Effector CD8-positive, alpha-beta T cell (primary cell): ENCODE measurements at regions not wholly inside any gene's neighbourhood (a gene's known extent, or its start where the extent isn't known, plus 50 kb on each side); places are given as distances from the start of the nearest gene placed in this dataset.

Source experiments
- DNase-seq: peaks from one replicate; lab custom pipeline; 2025; lab: John Stamatoyannopoulos, UW

DNA sequence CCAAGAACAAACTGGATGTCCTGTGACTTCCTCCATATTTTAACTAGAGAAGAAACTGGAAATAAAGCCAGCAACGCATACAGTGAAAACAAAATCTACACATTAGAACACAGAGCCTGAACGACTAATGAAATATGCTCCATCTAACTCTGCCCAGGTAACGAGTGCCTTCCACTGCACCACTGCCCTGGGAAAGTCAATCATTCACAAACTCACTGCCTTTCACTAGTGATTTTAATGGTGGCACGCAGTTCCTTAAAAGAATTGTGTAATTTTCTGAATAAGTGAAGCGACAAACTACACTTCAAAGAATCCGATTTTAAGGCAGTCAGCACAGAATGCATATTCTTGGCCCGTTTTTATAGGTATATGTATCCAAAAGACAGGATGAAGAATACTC is 416.0 kb downstream of the SHQ1 start:
- DNase-seq: no peak

DNA sequence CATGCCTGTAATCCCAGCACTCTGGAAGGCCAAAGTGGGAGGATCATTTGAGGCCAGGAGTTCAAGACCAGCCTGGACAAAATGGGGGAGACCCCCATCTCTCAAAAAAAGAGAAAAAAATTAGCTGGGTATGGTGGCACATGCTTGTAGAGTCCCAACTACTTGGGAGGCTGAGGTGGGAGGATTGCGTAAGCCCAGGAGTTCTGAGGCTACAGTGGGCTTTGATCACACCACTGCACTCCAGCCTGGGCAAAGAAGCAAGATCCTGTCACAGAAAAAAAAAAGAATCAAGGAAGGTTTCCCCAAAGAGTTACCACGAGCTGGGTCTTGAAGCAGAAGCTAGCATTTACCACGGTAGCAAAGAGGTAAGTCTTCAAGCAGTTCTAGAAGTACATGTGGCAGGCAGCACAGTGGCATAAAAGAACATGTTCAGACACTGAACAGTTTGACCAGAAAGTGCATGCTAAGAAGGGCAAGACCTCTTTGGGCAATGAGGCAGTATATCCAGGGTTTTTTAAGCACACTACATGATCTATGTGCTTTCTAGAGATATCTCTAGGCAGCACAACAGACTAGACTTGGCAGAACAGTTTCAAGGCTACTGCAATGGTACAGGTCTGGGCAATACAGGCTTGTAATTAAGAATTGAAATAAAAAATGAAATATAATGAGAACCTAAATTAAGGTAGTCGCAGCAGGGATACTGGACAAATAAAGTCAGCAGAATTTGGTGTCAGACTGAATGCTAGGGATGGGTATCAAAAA is 418.5 kb downstream of the SHQ1 start:
- no peak for DNase-seq

DNA sequence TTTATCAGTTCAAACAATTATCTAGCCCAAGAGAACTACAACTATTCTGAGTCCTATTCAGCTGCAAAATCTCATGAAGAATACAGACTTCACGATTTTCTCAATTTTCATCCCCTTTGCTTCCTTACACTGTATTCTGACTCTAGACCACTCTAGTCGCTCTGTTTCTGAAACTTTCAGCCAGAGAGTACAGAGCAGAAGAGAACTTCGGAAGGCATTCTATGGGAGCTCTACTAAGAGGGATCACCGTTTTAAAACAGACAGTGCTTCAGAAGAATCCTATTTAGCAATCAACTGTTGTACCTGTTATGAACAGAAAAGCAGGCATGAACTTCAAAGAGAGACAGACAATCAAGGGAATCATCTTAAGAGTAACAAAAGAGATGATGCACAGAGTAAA is 419.4 kb downstream of the SHQ1 start:
- DNase-seq: no peak

DNA sequence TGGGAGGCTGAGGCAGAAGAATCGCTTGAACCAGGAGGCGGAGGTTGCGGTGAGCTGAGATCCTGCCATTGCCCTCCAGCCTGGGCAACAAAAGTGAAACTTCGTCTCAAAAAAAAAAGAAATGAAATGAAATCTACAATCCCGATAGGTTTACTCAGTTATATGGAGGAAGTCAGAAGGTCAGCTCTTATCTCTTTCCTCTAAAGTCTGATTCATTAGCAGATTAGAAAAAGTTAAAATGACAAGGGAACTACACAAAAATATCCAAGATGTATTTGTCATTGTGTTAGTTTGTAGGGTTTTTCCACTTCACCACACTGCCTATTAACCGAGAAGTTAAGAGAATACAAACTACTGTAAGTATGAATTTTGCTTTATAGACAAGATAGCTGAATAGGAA is 420.6 kb downstream of the SHQ1 start:
- DNase-seq: no peak

DNA sequence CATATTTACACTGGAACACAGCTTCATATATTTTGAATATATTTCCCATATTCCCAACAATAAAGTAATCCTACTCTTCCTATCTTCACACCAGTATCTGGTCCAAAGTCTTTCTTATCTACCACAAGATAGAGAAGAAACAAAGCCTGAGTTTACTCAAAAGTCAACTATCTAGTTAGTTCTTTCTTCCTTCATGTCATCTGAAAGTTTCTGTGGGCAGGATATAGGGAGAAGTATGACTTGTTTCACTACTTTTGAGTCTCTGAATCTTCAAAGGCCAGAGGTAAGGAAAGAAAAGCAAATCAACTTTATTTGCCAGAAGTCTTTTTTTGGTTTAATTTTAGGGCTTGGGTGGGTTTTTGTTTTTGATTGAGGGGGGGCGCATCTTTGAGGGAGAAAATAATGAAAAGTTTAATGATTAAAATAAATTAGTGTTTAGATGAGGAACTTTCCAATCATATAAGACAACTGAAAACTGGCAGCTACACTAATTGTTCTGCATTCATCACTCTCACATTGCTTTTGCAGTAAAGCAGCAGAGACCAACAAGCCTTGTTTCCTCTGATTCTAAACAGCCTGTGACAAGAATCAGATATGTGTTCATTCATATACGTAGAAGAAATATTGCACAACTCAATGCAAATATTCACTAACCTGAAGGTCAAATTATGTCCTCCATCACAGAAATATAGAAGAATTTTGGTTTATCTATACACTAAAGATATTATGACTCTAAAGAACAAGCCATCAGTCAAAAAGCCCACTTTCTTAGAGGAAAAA is 421.4 kb downstream of the SHQ1 start:
- no peak for DNase-seq

DNA sequence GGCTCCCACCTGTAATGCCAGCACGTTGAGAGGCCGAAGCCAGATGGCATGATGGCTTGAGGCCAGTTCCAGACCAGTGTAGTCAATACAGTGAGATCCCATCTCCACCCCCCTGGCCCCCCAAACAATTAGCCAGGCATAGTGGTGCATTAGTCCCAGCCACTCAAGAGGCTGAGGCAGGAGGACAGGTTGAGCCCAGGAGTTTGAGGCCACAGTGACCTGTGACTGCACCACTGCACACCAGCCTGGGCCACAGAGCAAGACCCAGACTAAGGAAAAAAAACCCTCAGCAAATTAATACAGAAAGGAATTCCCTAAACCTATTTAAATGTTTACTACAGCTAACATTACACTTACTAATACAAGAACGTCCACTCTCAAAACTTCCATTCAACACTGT is 424.6 kb downstream of the SHQ1 start:
- no peak for DNase-seq

DNA sequence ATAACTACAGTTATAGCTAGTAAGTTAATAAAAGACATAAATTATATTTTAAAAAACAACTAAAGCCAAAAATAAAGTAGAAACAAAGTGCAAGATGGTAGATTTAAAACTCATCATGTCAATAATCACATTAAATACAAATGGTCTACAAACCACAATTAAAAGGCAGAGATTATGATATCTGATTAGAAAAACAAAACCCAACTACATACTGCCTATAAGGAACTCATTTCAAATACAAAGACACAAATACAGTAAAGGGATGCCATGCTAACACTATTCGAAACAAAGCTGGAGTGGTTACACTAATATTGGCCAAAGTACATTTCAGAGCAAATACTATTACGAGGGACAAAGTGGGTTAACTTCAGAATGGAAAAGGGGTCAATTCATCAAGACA is 426.5 kb downstream of the SHQ1 start:
- no peak for DNase-seq

DNA sequence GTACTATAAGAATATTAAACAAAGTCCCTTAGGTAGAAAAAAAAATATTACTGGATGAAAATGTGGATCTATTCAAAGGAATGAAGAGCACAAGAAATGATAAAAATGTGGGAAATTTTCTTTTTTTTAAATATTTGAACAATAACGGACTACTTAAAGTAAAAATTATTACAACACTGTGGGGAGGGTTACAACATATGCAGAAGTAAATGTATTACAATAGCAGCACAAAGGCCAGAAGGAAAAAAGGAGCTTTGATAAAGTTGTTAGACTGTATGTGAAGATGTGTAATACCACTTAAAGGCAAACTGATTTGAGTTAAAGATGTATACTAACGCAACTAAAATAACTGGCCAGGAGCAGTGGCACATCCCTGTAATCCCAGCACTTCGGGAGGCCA is 427.1 kb downstream of the SHQ1 start:
- DNase-seq: no peak

DNA sequence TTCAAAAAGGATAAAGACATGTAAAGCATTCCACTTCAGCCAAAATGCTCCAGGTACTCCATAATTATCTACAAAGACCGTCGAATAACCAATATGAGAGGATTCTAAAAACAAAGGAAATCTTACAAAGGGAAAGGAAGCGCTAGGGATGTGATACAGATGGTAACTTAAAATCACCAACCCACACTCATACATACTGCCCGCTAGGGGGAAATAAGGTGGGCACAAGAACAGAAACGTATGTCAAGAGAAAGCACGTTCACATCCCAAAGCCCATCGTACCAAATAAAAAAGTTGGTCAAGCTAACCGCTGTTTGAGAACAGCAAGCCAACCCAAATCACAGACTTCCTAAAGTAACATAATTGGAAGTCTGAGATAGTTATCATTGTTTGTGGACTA is 429.4 kb downstream of the SHQ1 start:
- no peak for DNase-seq

DNA sequence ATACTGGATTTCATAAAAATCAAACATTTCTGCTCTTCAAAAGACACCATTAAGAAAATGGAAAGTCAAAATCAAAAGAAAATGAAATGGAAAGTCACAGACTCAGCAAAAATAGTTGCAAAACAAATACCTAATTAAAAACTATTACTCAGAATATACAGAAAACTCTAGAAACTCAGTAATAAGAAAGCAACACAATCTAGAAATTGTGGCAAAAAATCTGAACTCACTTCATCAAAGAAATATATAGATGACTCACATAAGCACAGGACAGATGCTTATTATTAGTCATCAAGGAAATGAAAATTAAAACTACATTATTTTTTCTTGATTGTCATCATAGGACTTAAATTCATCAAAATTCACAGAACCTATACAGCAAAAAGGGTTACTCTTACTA is 430.0 kb downstream of the SHQ1 start:
- no peak for DNase-seq

DNA sequence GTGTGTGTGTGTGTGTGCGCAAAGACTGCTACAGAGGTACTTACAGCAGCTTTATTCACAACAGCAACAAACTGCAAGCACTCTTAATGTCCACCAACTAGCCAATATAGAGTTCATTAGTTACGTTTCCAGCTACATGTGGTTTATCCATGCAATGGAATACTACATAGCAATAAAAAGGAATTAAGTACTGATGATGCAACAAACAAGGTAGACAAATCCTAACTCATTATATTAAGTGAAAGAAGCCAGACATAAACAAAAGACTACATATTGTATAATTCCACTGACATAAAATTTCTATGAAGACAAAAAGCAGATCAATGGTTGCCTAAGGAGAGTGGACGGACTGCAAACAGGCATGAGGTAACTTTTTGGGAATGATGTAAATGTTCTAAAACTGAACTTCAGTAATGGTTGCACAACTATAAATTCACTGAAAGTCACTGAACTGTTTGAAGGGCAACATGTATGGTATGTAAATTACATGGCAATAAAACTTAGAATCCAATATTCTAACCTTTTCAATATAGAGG is 433.7 kb downstream of the SHQ1 start:
- no peak for DNase-seq

DNA sequence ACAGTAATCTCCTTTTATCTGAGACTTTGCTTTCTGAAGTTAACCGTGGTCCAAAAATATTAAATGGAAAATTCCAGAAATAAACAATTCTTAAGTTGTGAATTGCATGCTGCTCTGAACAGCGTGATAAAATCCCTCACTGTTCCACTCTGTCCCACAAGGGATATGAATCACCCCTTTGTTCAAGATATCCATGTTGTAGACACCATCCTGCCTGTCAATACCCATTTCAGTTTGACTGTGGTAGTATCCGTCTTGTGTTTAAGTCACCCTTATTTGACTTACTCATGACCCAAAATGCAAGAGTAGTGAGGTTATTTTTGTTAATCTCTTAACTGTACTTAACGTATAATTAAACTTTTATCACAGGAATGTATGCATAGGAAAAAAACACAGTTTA is 435.0 kb downstream of the SHQ1 start:
- DNase-seq: no peak

DNA sequence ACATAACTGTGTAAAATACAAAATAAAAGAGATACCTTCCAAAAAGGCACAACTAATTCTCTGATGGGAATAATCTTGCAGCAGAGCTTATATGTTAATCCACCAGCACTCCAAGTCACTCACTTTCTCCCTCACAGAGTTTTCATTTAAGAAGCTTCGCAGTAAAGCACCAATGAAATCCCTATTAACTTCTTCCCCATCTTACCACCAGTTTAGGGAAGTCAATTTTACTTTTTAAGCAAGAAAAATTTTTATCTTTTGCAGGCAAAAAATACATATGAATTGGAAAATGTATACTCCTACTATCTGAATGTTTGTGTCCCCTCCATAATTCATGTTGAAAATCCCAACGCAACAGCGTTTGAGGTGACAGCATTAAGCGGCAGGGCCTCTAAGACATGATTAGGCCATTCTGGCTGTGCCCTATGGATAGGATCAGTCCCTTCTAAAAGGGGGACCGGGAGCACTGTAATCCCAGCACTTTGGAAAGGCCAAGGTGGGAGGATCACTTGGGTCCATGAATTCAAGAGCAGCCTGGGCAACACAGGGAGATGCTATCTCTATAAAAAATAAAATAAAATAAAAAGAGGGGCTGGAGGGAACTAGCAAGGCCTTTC is 435.8 kb downstream of the SHQ1 start:
- no peak for DNase-seq

DNA sequence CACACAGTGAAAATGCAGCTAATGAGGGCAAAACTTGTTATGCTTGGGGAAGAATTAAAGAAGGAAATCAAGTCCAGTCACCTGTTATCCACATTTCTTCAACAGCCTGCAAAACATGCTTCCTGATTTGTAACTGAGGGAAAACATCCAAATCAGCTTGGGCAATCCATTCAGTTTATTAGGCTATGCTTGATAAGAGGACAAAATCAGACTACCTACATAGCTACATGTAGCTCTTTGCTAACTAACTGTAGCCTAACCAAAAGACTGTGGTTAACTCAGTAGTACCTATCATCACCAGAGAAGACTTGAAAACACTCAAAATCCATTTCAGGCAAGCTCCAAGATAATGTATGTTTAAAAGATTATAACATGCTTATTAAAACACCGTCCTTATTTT is 436.4 kb downstream of the SHQ1 start:
- no peak for DNase-seq

DNA sequence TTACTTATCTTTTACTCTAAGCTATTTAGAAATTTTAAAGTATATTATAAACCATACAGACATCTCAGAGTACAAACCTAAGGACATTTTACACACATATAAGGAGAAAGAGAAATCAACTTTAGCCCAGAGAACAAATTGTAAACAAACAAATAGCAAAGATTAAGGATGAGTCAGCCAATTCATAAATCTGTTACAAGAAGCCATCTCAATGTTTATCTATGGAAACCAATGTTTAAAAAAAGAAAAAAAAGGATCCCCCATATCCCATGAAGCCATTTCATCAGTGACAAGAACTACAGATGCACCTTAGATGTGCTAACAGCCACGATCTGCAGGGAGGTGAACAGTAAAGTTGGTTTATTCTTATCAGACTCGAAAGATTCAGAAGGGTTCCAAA is 437.1 kb downstream of the SHQ1 start:
- no peak for DNase-seq

DNA sequence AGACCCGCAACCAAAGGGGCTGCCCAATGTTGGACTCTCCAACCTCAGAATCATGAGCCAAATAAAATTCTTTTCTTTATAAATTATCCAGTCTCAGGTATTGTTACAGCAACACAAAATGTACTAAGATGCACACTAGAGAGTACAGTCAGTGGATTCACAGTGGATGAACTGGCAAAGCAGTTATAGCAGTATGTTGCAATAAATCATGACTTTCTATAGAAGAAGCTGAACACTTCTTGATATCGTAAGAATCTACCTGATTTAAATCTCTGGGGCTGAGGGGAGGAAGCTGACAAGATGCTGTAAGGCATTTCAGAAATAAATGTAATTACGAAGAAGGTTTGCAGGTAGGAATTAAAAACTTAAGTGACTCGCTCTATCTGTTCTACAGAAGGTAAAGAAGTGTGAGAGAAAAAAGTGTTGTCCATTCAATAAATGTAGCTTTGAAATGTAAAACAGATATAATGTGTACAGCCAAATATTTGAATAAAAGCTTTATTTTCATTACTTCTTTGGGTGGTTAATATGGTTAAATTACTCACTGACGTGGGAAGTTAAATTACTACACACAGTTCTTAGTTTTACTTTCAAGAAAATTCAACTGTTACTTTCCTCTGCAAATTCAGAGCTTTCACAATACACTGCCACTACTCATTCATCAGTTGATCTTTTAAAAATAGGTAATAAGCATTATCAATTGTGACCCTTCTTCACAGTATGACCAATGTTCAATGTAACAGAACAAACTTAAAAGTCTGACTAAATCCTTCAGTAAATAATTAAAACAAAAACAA is 439.1 kb downstream of the SHQ1 start:
- no peak for DNase-seq

DNA sequence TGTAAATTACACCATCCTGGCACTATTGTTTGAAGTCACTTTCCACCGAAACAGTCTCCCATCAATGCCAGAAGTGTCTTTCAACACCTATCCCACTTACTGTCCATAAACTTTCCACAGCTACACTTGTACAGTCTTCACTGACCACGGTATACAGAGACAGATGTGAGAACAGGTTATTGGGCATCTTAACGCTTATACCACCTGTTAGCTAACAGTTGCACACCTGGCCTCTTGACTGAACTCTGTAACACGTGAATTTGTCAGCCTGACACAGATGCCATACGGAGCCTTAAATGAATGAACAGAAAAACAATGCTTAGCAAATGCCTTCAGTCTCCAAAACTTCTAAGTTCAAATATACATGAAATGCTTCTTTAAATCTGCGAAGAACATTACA is 440.5 kb downstream of the SHQ1 start:
- no peak for DNase-seq

DNA sequence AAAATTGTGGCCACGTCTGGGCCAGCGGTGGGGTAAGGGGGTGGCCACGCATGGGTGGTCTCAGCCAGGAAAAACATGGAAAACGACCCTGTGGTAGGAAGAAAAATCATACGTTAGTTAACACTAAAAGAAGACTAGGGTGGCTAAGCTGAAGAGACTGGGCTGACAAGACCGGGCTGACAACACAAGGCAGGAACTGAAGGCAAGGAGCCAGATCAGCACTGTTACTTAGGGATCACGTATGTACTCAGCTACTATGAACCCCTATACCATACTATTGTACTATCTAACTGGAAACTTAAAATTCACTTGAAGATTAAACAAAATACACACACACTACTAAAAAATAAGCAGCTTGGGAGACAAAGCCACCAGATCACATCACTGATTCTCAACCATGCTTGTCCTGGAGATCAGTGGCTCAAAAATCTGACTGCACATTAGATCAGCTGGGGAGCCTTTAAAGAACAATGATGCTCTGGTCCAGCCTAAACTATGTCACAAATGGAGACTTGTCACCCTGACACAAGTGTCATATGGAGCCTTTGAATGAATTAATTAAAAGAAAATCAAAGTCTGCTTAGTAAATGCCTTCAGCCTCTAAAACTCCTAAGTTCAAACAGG is 442.2 kb downstream of the SHQ1 start:
- DNase-seq: no peak

DNA sequence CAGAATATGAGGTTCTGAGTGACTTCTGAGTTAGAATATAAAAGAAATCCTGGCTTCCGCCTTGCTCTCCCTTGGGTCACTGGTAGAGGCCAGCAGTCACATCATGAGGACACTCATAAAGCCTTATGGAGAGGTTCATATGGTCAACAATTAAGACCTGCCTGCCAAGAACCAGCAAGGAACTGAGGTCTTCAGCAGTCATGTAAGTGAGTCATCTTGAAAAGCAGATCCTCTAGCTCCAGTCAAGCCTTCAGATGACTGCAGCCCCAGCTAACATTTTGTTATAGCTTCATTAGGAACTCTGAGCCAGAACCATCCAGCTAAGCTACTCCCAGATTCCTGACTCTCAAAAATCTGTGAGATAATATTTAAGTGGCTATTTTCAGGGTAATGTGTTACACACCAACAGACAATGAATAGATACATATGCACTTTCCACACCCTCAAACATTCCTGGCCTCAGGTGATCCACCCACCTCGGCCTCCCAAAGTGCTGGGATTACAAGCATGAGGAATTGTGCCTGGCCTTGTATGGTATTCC is 447.2 kb downstream of the SHQ1 start:
- no peak for DNase-seq

DNA sequence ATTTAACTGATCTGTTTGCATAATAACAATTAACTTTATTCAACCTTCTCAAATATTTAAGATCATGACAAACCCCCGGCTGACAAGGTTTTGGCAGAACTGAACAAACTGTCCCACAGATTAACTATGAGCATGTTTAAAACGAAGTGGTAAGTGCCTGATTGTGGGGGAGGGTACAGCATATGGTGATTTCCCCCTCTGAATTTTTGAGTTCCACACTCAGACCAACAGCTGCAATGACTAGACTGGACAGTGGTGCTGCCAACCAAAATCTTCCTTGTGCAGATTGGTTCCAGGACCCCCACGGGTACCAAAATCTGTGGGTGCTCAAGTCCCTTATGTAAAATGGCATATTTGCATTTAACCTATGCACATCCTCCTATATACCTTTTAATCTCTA is 449.5 kb downstream of the SHQ1 start:
- no peak for DNase-seq

DNA sequence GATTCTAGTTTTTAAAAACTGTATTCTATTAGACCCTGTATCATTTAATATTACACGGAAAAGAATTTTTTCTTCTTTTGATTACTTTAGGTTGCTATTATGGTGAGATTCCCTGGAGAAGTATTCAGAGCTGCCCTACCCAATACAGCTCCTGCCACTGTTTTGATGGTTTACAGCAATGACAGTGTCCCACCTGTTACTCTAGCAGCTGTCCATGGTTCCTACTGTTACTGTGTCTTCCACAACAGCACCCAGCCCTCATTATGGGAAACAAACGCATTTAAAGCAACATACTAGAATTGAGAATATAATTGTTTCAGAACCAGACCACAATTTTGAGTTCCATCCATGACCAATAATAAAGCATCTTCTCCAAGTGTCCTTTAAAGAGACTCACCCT is 450.7 kb downstream of the SHQ1 start:
- no peak for DNase-seq
